Ovary (tissue), 7 donors: ENCODE measurements at regions not wholly inside any gene's neighbourhood (a gene's known extent, or its start where the extent isn't known, plus 50 kb on each side); places are given as distances from the start of the nearest gene placed in this dataset.

ENCODE experiments used
- DNase-seq, 5 donors: peaks; one replicate each; pipeline ENCODE4 v3.0.0-alpha.2; 2019 to 2020
- H3K27ac ChIP-seq, 2 donors: fragments of 200-600 bp; one replicate each; pipeline versions ENCODE4 v1.5.1 to v1.8.0; 2019 to 2022
- H3K27me3 ChIP-seq: fragments of 200-600 bp; one replicate; pipeline ENCODE4 v1.8.0; 2022
- H3K36me3 ChIP-seq: fragments of 200-600 bp; sonication (generic); one replicate; pipeline ENCODE4 v1.5.1; 2019
- H3K4me1 ChIP-seq: one replicate; pipeline ENCODE4 v1.8.1; 2013; ENCODE audit warnings: mild to moderate bottlenecking, moderate library complexity; ENCODE audit not compliant: insufficient read depth
- H3K4me3 ChIP-seq: fragments of 200-600 bp; sonication (generic); one replicate; pipeline ENCODE4 v1.5.1; 2017
- H3K9me3 ChIP-seq, 2 donors: fragments of 200-600 bp in 1 of 2; sonication (generic) in 1 of 2; one replicate each; pipeline versions ENCODE4 v1.5.1 to v1.8.1; 2013 to 2019; ENCODE audit warnings: mild to moderate bottlenecking in 1 of 2, moderate library complexity in 1 of 2
- EP300 ChIP-seq: sonication (generic); formaldehyde crosslinking; IDR thresholded peaks from one replicate; pipeline ENCODE4 v1.6.1; 2017; ENCODE audit warnings: antibody characterized with exemption
- POLR2A ChIP-seq: fragments of 450-650 bp; IDR thresholded peaks from one replicate; pipeline ENCODE4 v1.6.1; 2017; ENCODE audit warnings: antibody characterized with exemption, mild to moderate bottlenecking, moderate library complexity
- WGBS, 3 donors: extraction: QIAGEN DNeasy Blood & Tissue Kit in 1 of 3; methylation state at CpG; one replicate each; pipeline versions ENCODE4 v1.1.5 to v1.1.7; 2013 to 2017; 5-methylcytosine and 5-hydroxymethylcytosine counted together
- intact Hi-C, 4 donors: fragments of 100-400 bp; cut with DNase I; formaldehyde crosslinking; loops; one replicate each; pipeline versions ENCODE4 v1.11.0 to v1.15.1; 2022 to 2023
- TF ChIP-seq, protein P1 (sequence below), 3 donors: fragments of 450-650 bp in 2 of 3; fragments of 200-600 bp in 1 of 3; IDR thresholded peaks; one replicate each; pipeline versions ENCODE4 v1.5.1 to v1.8.0; 2016 to 2022; ENCODE audit warnings: antibody characterized with exemption in 3 of 3, mild to moderate bottlenecking in 1 of 3
- donor health status: DM: no; HTN: no; CAD: no; lungs with moderate emphysema.
- donor health status: DM: no; HTN: no; CAD: no.
- donor health status: Bipolar disorder and iron deficiency.
- donor health status: DM: no; HTN: no; CAD: no.
- donor health status: DM: yes; HTN: yes; CAD: no.

DNA sequence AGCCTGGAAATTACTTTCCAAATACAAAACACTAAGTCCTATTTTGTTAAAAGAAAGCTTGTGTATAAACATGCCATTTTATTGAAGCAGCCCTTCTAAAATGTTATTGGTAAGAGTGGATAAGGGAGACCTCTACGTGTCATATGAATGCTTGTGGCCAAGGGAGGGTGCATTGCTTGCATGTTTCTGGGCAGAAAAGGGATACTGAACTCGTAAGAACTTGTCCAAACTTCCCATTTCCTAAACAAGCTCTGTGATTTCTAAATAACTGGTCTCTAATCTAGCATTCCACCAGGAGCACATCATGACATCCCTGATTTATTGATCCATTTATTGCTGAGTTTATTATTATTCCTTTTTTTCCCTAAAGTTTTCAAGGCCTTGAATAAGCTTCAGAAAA, 474.1 kb downstream of the CD109 start:
- DNase-seq, result peak in 2 of 5 donors; percentile 20 to 24
- TF ChIP-seq, protein P1, sequence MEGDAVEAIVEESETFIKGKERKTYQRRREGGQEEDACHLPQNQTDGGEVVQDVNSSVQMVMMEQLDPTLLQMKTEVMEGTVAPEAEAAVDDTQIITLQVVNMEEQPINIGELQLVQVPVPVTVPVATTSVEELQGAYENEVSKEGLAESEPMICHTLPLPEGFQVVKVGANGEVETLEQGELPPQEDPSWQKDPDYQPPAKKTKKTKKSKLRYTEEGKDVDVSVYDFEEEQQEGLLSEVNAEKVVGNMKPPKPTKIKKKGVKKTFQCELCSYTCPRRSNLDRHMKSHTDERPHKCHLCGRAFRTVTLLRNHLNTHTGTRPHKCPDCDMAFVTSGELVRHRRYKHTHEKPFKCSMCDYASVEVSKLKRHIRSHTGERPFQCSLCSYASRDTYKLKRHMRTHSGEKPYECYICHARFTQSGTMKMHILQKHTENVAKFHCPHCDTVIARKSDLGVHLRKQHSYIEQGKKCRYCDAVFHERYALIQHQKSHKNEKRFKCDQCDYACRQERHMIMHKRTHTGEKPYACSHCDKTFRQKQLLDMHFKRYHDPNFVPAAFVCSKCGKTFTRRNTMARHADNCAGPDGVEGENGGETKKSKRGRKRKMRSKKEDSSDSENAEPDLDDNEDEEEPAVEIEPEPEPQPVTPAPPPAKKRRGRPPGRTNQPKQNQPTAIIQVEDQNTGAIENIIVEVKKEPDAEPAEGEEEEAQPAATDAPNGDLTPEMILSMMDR (IDR thresholded peaks at IDR 0.05), result no peak
- no peak for TF ChIP-seq POLR2A
- no peak for TF ChIP-seq EP300
- Histone ChIP-seq H3K27me3 (no peaks in the 10 kb centered on the region), H3K4me1 (no peaks in the 10 kb centered on the region), H3K4me3 (no peak overlapping the region), H3K27ac (peak overlapping the region in 1 of 2 donors; percentile 65), H3K9me3 (no peaks in the 10 kb centered on the region), H3K36me3 (no peaks in the 10 kb centered on the region)
- intact Hi-C loops, result no loop called here
- WGBS, 3 donors, result 1 to 11% (median 4%) methylated on average over 2 of the region's 2 CpGs

DNA sequence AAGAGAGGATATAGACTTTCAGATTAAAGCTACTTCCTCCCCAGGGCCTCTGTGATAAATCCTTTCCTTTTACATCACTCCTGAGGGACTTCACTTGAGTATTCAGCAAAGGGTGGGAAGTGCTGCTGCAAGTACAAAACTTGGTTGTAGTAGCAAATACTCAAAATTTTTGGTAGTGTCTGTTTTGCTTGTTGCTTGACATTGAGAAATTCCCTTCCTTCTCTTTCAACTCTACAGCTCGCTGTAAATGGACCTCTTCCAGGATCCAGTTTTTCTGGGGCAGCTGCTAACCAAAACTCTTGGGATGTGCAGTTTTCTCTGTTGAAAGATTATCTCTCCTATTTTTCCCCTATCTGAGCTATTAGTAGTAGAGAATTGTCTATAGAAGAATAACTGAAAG, 472.0 kb downstream of the CD109 start:
- H3K4me3 ChIP-seq, result no peak overlapping the region
- peaks cover 2% of the 10 kb centered on the region for H3K27me3 ChIP-seq
- intact Hi-C loops, result no loop called here
- WGBS, 3 donors, result 4 to 20% (median 6%) methylated on average over 1 of the region's 1 CpG
- H3K9me3 ChIP-seq, result no peaks in the 10 kb centered on the region
- no peaks in the 10 kb centered on the region for H3K36me3 ChIP-seq
- TF ChIP-seq POLR2A (no peak), EP300 (no peak)
- TF ChIP-seq, protein P1 (IDR thresholded peaks at IDR 0.05), result no peak
- DNase-seq, result no peak
- no peak overlapping the region for H3K27ac ChIP-seq
- H3K4me1 ChIP-seq, result no peaks in the 10 kb centered on the region

DNA sequence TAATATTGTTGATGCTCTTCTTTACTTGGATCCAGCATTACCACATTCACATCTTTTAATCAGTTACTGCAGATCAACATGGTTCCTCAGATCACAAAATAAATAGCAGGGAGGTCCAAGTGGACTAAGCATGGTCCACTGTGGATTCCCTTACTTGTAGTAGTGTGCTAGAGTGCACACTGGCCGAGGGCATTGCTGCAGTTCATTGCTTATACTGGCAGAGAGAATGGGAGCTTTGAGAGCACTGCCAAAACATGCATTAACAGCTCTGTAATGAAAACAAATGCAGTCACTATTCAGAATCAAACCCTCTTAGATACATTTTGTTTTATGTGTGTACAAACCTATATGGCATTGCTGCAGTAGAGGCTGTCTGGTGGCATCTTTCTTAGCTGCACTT, 471.5 kb downstream of the CD109 start:
- 33 to 48% (median 42%) methylated on average over 1 of the region's 1 CpG for WGBS, 3 donors
- no peak for DNase-seq
- no peak for TF ChIP-seq POLR2A
- no peak for TF ChIP-seq EP300
- TF ChIP-seq, protein P1 (IDR thresholded peaks at IDR 0.05), result no peak
- peaks cover 2% of the 10 kb centered on the region for H3K27me3 ChIP-seq
- intact Hi-C loops, result no loop called here
- H3K36me3 ChIP-seq, result no peaks in the 10 kb centered on the region
- H3K27ac ChIP-seq, result no peak overlapping the region
- H3K4me1 ChIP-seq, result no peaks in the 10 kb centered on the region
- H3K9me3 ChIP-seq, result no peaks in the 10 kb centered on the region
- no peak overlapping the region for H3K4me3 ChIP-seq

DNA sequence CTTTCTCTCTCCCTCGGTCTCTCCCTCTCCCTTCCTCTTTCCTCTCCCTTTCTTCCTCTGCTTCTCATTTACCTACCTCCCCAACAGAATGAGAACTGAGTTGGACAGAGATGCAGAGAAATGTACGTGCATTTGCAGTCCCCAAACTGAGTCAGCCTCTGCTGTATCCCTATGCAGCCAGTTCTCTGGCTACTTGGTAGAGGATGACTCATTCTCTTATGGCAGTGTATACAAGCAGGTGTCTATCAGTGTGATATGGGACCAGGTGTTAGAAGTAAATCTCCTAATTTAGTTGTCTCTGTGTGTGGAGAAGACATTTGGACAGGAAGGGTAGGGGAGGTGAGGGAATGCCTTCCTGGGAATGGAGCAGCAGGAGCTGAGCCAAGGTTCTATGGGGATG, 470.8 kb downstream of the CD109 start:
- WGBS, 3 donors, result 25 to 57% (median 54%) methylated on average over 2 of the region's 2 CpGs
- H3K9me3 ChIP-seq, result no peaks in the 10 kb centered on the region
- no peaks in the 10 kb centered on the region for H3K4me1 ChIP-seq
- intact Hi-C loops, result no loop called here
- no peaks in the 10 kb centered on the region for H3K36me3 ChIP-seq
- TF ChIP-seq POLR2A (no peak), EP300 (no peak)
- TF ChIP-seq, protein P1 (IDR thresholded peaks at IDR 0.05), result no peak
- no peak overlapping the region for H3K27ac ChIP-seq
- no peak overlapping the region for H3K4me3 ChIP-seq
- peaks cover 2% of the 10 kb centered on the region for H3K27me3 ChIP-seq
- no peak for DNase-seq

DNA sequence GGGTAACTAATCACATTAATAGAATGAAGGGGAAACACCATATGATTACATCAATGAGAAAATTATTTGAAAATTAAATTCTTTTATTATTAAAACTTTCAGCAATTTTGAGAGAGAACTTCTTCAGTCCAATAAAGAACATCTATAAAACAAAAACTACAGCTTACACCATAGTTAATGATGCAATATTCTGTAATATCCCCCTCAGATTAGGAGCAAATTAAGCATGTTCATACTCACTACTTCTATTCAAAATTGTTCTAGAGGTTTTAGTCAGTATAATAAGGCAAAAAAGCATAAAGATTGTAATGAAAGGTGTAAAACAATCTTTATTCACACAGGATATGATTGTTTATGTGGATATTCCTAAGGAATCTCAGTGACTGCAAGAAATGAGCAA, 465.4 kb downstream of the CD109 start:
- intact Hi-C loops, result no loop called here
- H3K4me1 ChIP-seq, result no peaks in the 10 kb centered on the region
- no peak for DNase-seq

More for the DNA sequence above, 465.4 kb downstream of the CD109 start:
- Histone ChIP-seq H3K9me3 (no peaks in the 10 kb centered on the region), H3K4me3 (no peak overlapping the region), H3K27ac (no peak overlapping the region), H3K27me3 (peaks cover 2% of the 10 kb centered on the region), H3K36me3 (no peaks in the 10 kb centered on the region)
- TF ChIP-seq, protein P1 (IDR thresholded peaks at IDR 0.05), result no peak
- TF ChIP-seq EP300 (no peak), POLR2A (no peak)
